Activated naive CD4-positive, alpha-beta T cell treated with anti-CD3 and anti-CD28 coated beads, Interleukin-2, amount 10 ng/mL, durations not matched to agents 7 days and 5 days (primary cell): ENCODE measurements at regions not wholly inside any gene's neighbourhood (a gene's known extent, or its start where the extent isn't known, plus 50 kb on each side); places are given as distances from the start of the nearest gene placed in this dataset.

ENCODE experiments used
- CTCF ChIA-PET: fragments of 350-600 bp; sonication (Branson Sonifier 250); formaldehyde crosslinking; loops from one replicate; lab custom pipeline; 2021; ENCODE audit warnings: antibody characterized with exemption; lab: Charles Lee
- DNase-seq: peaks from one replicate; pipeline ENCODE4 v3.0.0-alpha.2; 2020
- H3K27ac Mint-ChIP-seq: one replicate; pipeline ENCODE4 v1.8.0; 2021; ENCODE audit warnings: mild to moderate bottlenecking, moderate library complexity, mixed read lengths
- H3K27me3 Mint-ChIP-seq: one replicate; pipeline ENCODE4 v1.8.0; 2021; ENCODE audit warnings: mild to moderate bottlenecking, mixed read lengths
- H3K36me3 Mint-ChIP-seq: one replicate; pipeline ENCODE4 v1.8.0; 2021; ENCODE audit warnings: mixed read lengths
- H3K4me1 Mint-ChIP-seq: one replicate; pipeline ENCODE4 v1.8.0; 2021; ENCODE audit warnings: mixed read lengths
- H3K4me3 Mint-ChIP-seq: one replicate; pipeline ENCODE4 v1.8.0; 2021; ENCODE audit warnings: mild to moderate bottlenecking, moderate library complexity, mixed read lengths
- H3K9me3 Mint-ChIP-seq: one replicate; pipeline ENCODE4 v1.8.0; 2021; ENCODE audit warnings: mixed read lengths

DNA sequence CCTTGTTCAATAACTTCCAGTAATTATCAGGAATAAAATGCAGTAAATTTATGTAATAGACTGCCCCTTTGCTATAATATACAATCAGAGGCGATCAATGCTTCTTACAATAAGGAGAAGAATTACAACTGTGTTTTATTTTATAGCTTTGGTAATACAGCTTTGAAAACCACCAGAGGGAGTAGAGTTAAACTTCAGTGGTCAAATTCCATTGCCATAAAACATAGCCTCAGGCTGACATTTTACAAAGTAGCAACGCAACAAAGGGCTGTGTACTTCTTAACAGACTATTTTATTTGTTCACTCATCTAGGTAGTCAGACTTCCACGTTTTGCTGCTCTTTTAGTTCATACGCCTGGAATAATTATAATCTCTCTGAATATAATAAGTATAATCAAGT, 58.5 kb downstream of the TEX13C start:
- Mint-ChIP-seq H3K36me3 (no peaks in the 10 kb centered on the region), H3K27ac (no peak overlapping the region), H3K27me3 (no peaks in the 10 kb centered on the region), H3K9me3 (no peaks in the 10 kb centered on the region), H3K4me3 (no peak overlapping the region), H3K4me1 (no peaks in the 10 kb centered on the region)
- DNase-seq, result no peak
- CTCF ChIA-PET, result no interaction called here

DNA sequence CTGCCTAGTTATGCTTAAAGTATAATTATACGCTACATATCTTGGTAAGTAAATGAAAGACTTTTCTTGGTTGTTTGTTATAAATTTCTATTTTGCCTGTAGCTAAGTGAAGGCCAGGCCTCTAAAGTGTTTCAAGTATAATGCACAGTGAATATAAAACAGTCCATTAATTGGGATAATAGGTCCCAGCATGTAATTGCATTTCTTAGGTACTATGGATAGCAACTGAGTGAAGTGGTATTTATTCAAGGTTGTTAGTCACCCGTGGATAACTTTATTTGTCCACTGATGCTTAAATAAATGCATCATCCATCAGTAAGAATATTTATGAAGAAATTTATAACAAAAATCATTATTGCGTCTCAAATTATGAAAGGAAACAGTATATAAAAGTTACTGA, 59.1 kb downstream of the TEX13C start:
- CTCF ChIA-PET, result no interaction called here
- Mint-ChIP-seq H3K4me3 (no peak overlapping the region), H3K27ac (no peak overlapping the region), H3K27me3 (no peaks in the 10 kb centered on the region), H3K9me3 (no peaks in the 10 kb centered on the region), H3K4me1 (no peaks in the 10 kb centered on the region), H3K36me3 (no peaks in the 10 kb centered on the region)
- DNase-seq, result no peak

DNA sequence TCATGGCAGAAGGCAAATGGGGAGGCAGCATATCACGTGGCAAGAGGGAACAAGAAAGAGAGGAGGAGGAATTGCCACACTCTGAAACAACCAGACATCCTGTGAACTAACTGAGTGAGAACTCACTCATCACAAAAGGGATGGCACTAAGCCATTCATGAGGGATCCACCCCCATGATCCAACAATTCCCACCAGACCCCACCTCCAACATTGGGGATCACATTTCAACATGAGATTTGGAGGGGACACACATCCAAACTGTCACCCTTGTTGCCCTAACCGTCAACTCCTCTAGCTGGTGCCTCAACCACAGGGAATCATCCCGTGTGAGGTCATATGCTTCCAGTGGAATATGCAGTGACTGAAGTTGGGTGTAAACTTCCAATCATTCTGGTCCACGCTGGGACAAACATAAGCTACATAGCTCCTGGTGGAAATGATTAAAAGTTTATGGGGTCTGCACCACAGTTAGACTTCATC, 62.5 kb downstream of the TEX13C start:
- no peak for DNase-seq
- Mint-ChIP-seq H3K9me3 (no peaks in the 10 kb centered on the region), H3K36me3 (no peaks in the 10 kb centered on the region), H3K27me3 (no peaks in the 10 kb centered on the region), H3K27ac (no peak overlapping the region), H3K4me1 (no peaks in the 10 kb centered on the region), H3K4me3 (no peak overlapping the region)
- CTCF ChIA-PET, result interaction anchor here (0.6 kb wide), 1 partner anchor 115 kb away, joined by 3 read pairs; no protein-coding TSS in a partner anchor

DNA sequence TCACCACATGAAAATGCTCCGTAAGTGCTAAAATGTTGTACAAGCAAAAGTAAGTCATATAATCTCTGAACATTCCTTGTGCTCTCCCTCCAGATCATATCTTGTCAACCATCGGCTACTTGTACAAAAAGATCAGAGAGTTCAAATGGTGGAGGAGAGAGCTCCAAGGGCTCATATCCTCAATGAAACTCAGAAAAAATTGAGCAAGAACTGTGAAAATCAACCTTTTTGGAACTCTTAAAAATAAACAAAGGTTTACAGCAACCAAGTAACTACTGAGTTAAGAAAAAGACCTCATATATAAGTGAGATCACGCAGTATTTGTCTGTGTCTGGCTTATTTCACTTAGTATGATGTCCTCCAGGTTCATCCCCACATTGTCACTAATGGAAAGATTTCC, 63.2 kb downstream of the TEX13C start:
- H3K4me1 Mint-ChIP-seq, result no peaks in the 10 kb centered on the region
- no peaks in the 10 kb centered on the region for H3K36me3 Mint-ChIP-seq
- CTCF ChIA-PET, result interaction anchor here (0.6 kb wide), 1 partner anchor 116 kb away, joined by 3 read pairs; no protein-coding TSS in a partner anchor
- H3K27me3 Mint-ChIP-seq, result no peaks in the 10 kb centered on the region
- no peak for DNase-seq
- H3K27ac Mint-ChIP-seq, result no peak overlapping the region
- H3K9me3 Mint-ChIP-seq, result no peaks in the 10 kb centered on the region
- no peak overlapping the region for H3K4me3 Mint-ChIP-seq

DNA sequence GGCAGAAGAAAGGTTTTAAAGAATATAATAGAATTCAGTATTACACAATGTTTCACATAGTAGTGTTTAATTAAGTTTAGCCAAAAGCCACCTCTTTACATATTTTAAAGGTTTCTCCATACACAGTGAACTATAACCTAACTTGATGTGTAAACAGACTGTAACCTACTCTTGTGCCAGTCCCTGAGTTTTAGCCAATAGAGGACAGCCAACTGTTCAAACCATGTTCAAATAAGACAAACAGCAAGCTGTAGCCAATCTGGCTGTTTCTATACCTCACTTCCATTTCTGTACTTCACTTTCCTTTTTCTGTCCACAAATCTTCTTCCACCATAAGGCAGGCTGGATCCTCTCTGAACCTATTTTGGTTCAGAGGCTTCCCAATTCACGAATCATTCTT, 65.2 kb downstream of the TEX13C start:
- H3K4me1 Mint-ChIP-seq, result no peaks in the 10 kb centered on the region
- H3K4me3 Mint-ChIP-seq, result no peak overlapping the region
- CTCF ChIA-PET, result no interaction called here
- H3K9me3 Mint-ChIP-seq, result no peaks in the 10 kb centered on the region
- no peaks in the 10 kb centered on the region for H3K36me3 Mint-ChIP-seq
- no peaks in the 10 kb centered on the region for H3K27me3 Mint-ChIP-seq
- no peak overlapping the region for H3K27ac Mint-ChIP-seq
- DNase-seq, result no peak

DNA sequence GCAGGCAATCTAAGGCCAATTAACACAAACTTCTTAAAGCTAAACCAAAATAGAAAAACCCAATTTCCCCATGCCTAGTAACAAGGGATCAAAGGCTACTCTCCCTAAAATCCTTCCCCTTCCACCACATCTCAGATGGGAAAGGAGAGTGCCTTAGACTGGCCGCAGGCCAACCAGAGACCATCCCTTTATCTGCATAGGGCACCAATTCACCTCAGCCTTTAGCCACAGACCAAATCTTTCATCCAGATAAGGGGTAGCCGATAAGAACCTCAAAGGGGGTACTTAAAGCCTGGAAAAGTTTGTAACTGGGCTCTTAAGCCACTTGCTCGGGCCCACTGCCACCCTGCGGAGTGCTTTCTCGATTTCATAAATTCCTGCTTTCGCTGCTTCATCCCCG, 68.3 kb downstream of the TEX13C start:
- Mint-ChIP-seq H3K4me1 (no peaks in the 10 kb centered on the region), H3K27ac (no peak overlapping the region), H3K36me3 (no peaks in the 10 kb centered on the region), H3K9me3 (no peaks in the 10 kb centered on the region), H3K27me3 (no peaks in the 10 kb centered on the region), H3K4me3 (no peak overlapping the region)
- CTCF ChIA-PET, result no interaction called here
- DNase-seq, result no peak

DNA sequence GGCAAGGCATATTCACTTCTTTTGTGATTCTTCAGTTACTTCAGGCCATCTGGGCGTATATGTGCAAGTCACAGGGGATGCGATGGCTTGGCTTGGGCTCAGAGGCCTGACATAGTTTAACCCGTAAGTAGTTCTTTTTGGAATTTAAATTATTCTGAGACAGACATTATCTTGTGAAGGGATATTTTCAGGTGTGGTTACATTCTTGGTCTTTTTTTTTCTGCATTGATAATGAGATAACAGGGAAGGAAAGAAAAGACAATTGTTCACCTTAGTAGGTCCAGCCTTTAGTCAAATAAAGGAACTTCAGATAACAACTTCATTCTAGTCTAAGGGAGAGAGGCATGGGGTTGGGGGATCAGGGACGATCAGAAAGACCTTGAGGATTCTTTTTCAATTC, 74.8 kb downstream of the TEX13C start:
- H3K27ac Mint-ChIP-seq, result no peak overlapping the region
- H3K9me3 Mint-ChIP-seq, result no peaks in the 10 kb centered on the region
- no peaks in the 10 kb centered on the region for H3K36me3 Mint-ChIP-seq
- no peak for DNase-seq
- no peak overlapping the region for H3K4me3 Mint-ChIP-seq
- no peaks in the 10 kb centered on the region for H3K27me3 Mint-ChIP-seq
- CTCF ChIA-PET, result no interaction called here
- H3K4me1 Mint-ChIP-seq, result no peaks in the 10 kb centered on the region

DNA sequence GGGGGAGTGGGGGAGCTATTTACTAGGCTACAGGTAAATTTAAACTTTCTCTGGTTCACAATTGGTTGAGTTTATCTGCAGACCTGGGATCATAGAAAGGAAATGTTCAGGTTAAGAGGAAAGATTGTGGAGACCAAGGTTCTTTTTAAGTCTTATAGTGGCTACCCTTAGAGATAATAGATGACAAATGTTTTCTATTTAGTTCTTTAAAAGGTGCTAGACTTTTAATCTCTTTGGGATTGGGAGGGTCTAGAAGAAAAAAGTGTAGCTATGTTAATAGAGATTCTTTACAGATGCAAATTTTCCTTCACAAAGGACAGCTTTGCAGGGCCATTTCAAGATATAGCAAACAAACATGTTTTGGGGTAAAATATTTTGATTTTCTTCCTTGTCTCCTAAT, 76.0 kb downstream of the TEX13C start:
- CTCF ChIA-PET, result no interaction called here
- Mint-ChIP-seq H3K4me1 (no peaks in the 10 kb centered on the region), H3K4me3 (no peak overlapping the region), H3K27ac (no peak overlapping the region), H3K9me3 (no peaks in the 10 kb centered on the region), H3K27me3 (no peaks in the 10 kb centered on the region), H3K36me3 (no peaks in the 10 kb centered on the region)
- DNase-seq, result no peak

DNA sequence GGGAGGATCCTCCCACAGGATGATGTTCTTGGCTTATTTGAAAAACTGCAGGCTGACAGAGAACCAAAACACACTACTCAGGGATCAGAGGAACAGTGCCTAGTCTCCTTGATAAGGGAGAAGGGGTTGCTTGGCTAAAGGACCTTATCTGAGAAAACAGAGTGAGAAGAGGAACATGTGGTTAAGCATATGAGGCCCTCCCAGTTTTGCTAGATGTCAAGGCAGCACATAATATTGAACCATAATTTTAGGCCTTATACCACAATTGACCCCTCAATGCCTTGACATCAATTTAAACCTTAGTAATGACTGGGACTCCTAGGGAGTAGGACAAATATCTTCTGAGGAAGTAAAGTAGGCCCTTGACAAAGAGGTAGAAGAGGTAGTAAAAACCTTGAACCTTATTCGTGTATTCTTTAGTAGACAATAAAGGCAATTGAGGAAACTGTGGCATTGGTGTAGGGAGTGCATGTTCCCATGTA, 79.3 kb downstream of the TEX13C start:
- no peak overlapping the region for H3K4me3 Mint-ChIP-seq
- no peaks in the 10 kb centered on the region for H3K36me3 Mint-ChIP-seq
- DNase-seq, result no peak
- no peaks in the 10 kb centered on the region for H3K9me3 Mint-ChIP-seq
- no peaks in the 10 kb centered on the region for H3K27me3 Mint-ChIP-seq
- H3K4me1 Mint-ChIP-seq, result no peaks in the 10 kb centered on the region
- CTCF ChIA-PET, result no interaction called here
- no peak overlapping the region for H3K27ac Mint-ChIP-seq

DNA sequence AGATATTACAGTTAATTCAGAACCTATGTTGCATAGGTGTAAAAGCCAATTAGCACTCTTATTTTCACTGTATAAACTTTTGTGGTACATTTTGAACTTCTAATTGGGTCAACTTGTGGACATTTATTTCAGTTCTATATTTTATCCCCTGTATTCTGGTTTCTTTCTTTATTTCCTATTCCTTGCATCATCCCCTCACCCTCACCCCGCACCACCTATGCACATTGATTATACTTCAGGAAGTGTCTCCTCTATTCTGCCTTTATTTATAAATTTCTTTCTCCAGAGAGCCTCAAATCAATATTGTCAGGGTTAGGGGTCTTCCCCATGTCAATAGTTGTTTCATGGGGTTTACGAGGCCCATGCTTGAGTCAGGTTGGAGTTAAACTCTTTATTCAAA, 83.1 kb downstream of the TEX13C start:
- Mint-ChIP-seq H3K27me3 (no peaks in the 10 kb centered on the region), H3K36me3 (no peaks in the 10 kb centered on the region), H3K4me3 (no peak overlapping the region), H3K9me3 (no peaks in the 10 kb centered on the region), H3K4me1 (no peaks in the 10 kb centered on the region), H3K27ac (no peak overlapping the region)
- CTCF ChIA-PET, result no interaction called here
- DNase-seq, result no peak

DNA sequence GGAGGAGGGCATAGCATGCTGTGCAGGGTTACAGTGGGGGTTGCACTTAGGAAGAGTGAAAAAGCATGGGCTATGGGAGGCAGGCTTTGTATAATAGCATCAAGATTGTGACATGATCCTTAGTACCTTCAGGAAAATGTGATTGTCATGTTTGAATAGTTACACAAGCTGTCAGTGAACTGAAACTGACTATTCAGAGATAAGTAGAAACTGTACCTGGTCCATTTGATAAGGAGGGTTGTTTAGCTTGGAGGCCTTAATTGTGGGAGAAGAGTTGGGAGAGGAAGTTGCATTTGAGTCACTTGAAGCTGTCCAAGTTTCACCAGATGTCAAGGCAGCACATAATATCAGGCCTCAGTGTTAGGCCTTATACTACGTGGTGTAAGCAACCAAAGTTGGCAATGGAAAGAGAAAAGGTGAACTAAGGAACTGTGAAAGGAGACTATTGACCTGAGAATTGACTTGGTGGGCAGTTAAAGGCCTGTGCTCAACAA, 85.0 kb downstream of the TEX13C start:
- no peak for DNase-seq
- H3K9me3 Mint-ChIP-seq, result no peaks in the 10 kb centered on the region
- H3K4me3 Mint-ChIP-seq, result no peak overlapping the region
- H3K36me3 Mint-ChIP-seq, result no peaks in the 10 kb centered on the region
- CTCF ChIA-PET, result no interaction called here
- H3K27me3 Mint-ChIP-seq, result no peaks in the 10 kb centered on the region
- H3K4me1 Mint-ChIP-seq, result no peaks in the 10 kb centered on the region
- H3K27ac Mint-ChIP-seq, result no peak overlapping the region

DNA sequence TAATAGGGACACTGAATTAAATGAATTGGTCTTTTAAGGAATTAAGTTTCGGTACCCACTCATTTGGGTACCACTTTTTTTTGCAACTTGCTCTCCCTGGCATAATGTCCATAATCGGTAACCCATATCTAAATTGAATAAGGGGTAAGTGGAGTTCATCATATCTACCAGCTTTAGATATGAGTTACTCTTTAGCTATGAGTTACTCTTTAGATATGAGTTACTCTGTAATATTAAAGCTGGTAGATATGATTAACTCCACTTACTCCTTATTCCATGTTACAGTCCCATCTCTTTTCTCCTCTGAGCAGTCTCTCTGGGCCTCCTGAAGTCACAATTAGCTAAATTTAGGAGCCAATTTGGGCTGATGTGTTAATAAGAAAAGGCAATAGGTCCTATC, 85.7 kb downstream of the TEX13C start:
- no peaks in the 10 kb centered on the region for H3K4me1 Mint-ChIP-seq
- H3K9me3 Mint-ChIP-seq, result no peaks in the 10 kb centered on the region
- no peak for DNase-seq
- CTCF ChIA-PET, result no interaction called here
- H3K27me3 Mint-ChIP-seq, result no peaks in the 10 kb centered on the region
- no peak overlapping the region for H3K27ac Mint-ChIP-seq
- no peak overlapping the region for H3K4me3 Mint-ChIP-seq
- no peaks in the 10 kb centered on the region for H3K36me3 Mint-ChIP-seq

DNA sequence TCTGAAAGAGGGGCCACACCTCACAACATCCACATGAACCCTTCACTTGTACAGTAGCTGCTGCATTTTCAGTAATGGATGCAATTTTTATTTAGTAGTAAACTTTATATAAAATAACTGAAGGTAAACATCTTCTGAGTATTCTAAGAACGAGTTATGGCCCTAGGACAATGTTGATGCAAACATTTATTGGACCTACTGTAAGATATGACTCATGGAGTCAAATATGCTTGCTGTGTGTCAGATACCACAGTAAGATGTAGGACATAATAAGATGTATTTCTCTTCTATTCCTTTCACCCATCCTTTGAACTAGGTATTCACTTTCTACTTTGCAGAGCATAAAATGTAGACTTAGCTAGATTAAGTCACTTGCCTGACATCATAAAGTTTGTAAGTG, 87.6 kb downstream of the TEX13C start:
- no peak overlapping the region for H3K27ac Mint-ChIP-seq

DNA sequence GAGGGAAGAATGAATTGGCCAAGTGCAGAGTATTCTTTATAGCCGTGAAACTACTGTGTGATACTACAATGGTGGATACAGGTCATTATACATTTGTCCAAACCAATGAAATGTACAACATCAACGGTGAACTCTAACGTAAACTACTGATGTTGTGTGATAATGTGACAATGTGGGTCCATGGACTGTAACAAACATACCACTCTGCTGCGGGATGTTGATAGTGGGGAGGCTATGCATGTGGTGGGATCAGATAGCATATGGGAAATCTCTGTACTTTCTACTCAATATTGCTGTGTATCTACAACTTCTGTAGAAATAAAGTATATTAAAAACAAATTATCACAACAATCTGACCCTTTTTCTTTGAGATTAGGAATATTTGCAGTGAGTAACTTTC, 101.1 kb downstream of the TEX13C start:
- CTCF ChIA-PET, result no interaction called here

More for the DNA sequence above, 87.6 kb downstream of the TEX13C start:
- no peaks in the 10 kb centered on the region for H3K27me3 Mint-ChIP-seq
- CTCF ChIA-PET, result no interaction called here
- no peaks in the 10 kb centered on the region for H3K9me3 Mint-ChIP-seq
- no peak for DNase-seq
- no peak overlapping the region for H3K4me3 Mint-ChIP-seq
- H3K36me3 Mint-ChIP-seq, result no peaks in the 10 kb centered on the region
- H3K4me1 Mint-ChIP-seq, result no peaks in the 10 kb centered on the region

DNA sequence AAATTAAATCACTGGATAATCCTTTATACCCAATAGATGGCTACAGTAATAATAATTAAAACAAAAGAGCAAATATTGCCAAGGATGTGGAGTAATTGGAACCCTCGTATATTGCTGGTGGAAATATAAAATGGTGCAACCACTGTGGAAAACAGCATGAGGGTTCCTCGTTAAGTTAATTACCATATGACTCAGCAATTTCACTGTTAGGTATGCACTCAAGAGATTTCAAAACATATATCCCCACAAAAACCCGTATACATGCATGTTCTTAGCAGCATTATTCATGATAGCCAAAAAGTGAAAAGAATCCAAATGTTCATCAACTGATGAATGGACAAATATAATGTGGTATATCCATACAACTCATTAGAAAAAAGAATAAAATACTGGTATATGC, 103.3 kb downstream of the TEX13C start:
- Mint-ChIP-seq H3K4me3 (no peak overlapping the region), H3K27me3 (no peaks in the 10 kb centered on the region), H3K9me3 (no peaks in the 10 kb centered on the region), H3K36me3 (no peaks in the 10 kb centered on the region), H3K27ac (no peak overlapping the region), H3K4me1 (no peaks in the 10 kb centered on the region)
- DNase-seq, result no peak
- CTCF ChIA-PET, result no interaction called here

More for the DNA sequence above, 101.1 kb downstream of the TEX13C start:
- DNase-seq, result no peak
- no peaks in the 10 kb centered on the region for H3K27me3 Mint-ChIP-seq
- no peak overlapping the region for H3K27ac Mint-ChIP-seq
- no peaks in the 10 kb centered on the region for H3K4me1 Mint-ChIP-seq
- no peak overlapping the region for H3K4me3 Mint-ChIP-seq
- H3K9me3 Mint-ChIP-seq, result no peaks in the 10 kb centered on the region
- no peaks in the 10 kb centered on the region for H3K36me3 Mint-ChIP-seq

DNA sequence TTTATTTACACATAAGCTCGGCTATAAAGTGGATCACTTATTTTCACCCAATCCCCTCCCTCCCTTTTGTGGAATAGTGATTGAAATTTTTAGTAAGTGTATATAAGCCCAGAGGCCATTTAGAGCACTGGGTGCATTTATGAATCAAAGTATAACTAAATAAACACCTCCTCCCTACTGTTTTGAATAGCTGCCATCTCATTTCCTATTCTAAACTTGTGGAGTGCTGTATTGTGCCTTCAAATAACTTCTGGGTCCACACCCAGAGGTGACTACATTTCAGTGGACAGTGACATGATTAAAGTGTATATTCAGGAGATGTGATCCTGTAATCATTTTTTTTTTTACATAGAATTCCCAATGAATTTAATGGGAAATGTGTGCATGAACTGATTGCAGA, 104.9 kb downstream of the TEX13C start:
- Mint-ChIP-seq H3K36me3 (no peaks in the 10 kb centered on the region), H3K9me3 (no peaks in the 10 kb centered on the region), H3K4me1 (no peaks in the 10 kb centered on the region), H3K27ac (no peak overlapping the region), H3K4me3 (no peak overlapping the region), H3K27me3 (no peaks in the 10 kb centered on the region)
- CTCF ChIA-PET, result no interaction called here
- DNase-seq, result no peak
